HCT116 (cell line): ENCODE measurements at regions not wholly inside any gene's neighbourhood (a gene's known extent, or its start where the extent isn't known, plus 50 kb on each side); places are given as distances from the start of the nearest gene placed in this dataset.

Source experiments
- ATAC-seq: fragments of 200-7000 bp; cut with Tn5 transposase; 2 replicates; pipeline ENCODE4 v1.9.1; 2020; ENCODE audit warnings: mild to moderate bottlenecking, moderate library complexity
- BruUV-seq: library from RNA; stranded (reverse); fragments of 400-500 nt; replicated peaks from 2 replicates; lab custom pipeline; 2021; lab: Mats Ljungman, UMichigan
- CTCF ChIA-PET: fragments of 300-600 bp; sonication (Branson Sonifier 250); formaldehyde crosslinking; loops from one replicate; lab custom pipeline; 2021; ENCODE audit warnings: antibody characterized with exemption; lab: Charles Lee
- POLR2A ChIA-PET: fragments of 300-600, 350-600 bp; sonication (Branson Sonifier 250); formaldehyde crosslinking; loops from one replicate; lab custom pipeline; 2021; ENCODE audit warnings: antibody characterized with exemption; lab: Charles Lee
- RAD21 ChIA-PET, 2 experiments: fragments of 300-600 bp; sonication (Branson Sonifier 250); formaldehyde crosslinking; loops; one replicate each; lab custom pipeline; 2023; ENCODE audit warnings: low total read pairs in 2 of 2; ENCODE audit not compliant: uncharacterized antibody in 2 of 2, unreplicated experiment in 2 of 2, low non-redundant PET in 1 of 2; lab: Charles Lee
- DNase-seq: peaks from one replicate; pipeline ENCODE4 v3.0.0-alpha.2; 2010; ENCODE audit warnings: low read depth, low spot score
- H2AFZ ChIP-seq: fragments of 200-600 bp; shearing (Covaris generic), sonication (generic); 2 replicates; pipeline ENCODE4 v1.6.1; 2017; ENCODE audit warnings: low read depth, mixed run types, mixed read lengths, antibody characterized with exemption, low read length; ENCODE audit not compliant: poor library complexity, severe bottlenecking
- H3K27ac ChIP-seq: 2 replicates; pipeline ENCODE4 v1.5.1; 2012; ENCODE audit warnings: low read depth, low read length
- H3K27me3 ChIP-seq: fragments of 200-600 bp; sonication (generic); 2 replicates; pipeline ENCODE4 v1.6.1; 2016; ENCODE audit warnings: mixed run types, low read length, mixed read lengths; ENCODE audit not compliant: insufficient read depth
- H3K36me3 ChIP-seq, 2 experiments: fragments of 200-500 bp in 1 of 2; fragments of 200-600 bp in 1 of 2; sonication (Bioruptor generic) in 1 of 2; sonication (generic) in 1 of 2; 2 replicates each; pipeline versions ENCODE4 v1.5.1 to v1.6.1; 2014 to 2016; ENCODE audit warnings: low read length in 2 of 2, inconsistent platforms in 1 of 2, mixed read lengths in 1 of 2, mixed run types in 1 of 2; ENCODE audit not compliant: insufficient read depth in 2 of 2, control insufficient read depth in 1 of 2
- H3K4me1 ChIP-seq, 2 experiments: fragments of 200-600 bp in 1 of 2; sonication (generic) in 1 of 2; 2 replicates each; pipeline versions ENCODE4 v1.5.1 to v1.6.1; 2012 to 2017; ENCODE audit warnings: low read length in 2 of 2, inconsistent platforms in 1 of 2, mild to moderate bottlenecking in 1 of 2, mixed read lengths in 1 of 2, mixed run types in 1 of 2, moderate library complexity in 1 of 2; ENCODE audit not compliant: insufficient read depth in 2 of 2, control insufficient read depth in 1 of 2
- H3K4me2 ChIP-seq: fragments of 200-600 bp; sonication (generic); 2 replicates; pipeline ENCODE4 v1.6.1; 2017; ENCODE audit warnings: mixed run types, low read length, mixed read lengths
- H3K4me3 ChIP-seq, 2 experiments: fragments of 200-600 bp in 1 of 2; sonication (generic) in 1 of 2; replicated peaks in 1 of 2; 2 replicates each; pipeline ENCODE4 v1.5.1; 2011 to 2016; ENCODE audit warnings: low read length in 2 of 2, control low read depth in 1 of 2, low read depth in 1 of 2, mild to moderate bottlenecking in 1 of 2, mixed read lengths in 1 of 2, mixed run types in 1 of 2
- H3K79me2 ChIP-seq: fragments of 200-600 bp; sonication (generic); 2 replicates; pipeline ENCODE4 v1.6.1; 2017; ENCODE audit warnings: mild to moderate bottlenecking, mixed run types, low read length, moderate library complexity, mixed read lengths; ENCODE audit not compliant: insufficient read depth
- H3K9ac ChIP-seq: fragments of 200-600 bp; sonication (generic); 2 replicates; pipeline ENCODE4 v1.6.1; 2016; ENCODE audit warnings: low read length, mixed read lengths
- H3K9me2 ChIP-seq: fragments of 200-600 bp; sonication (generic), shearing (Covaris generic); 2 replicates; pipeline ENCODE4 v1.6.1; 2017; ENCODE audit warnings: mixed run types, mild to moderate bottlenecking, moderate library complexity; ENCODE audit not compliant: insufficient read depth
- H3K9me3 ChIP-seq, 2 experiments: fragments of 200-500 bp in 1 of 2; fragments of 200-600 bp in 1 of 2; sonication (Bioruptor generic) in 1 of 2; sonication (generic) in 1 of 2; 2 replicates each; pipeline ENCODE4 v1.6.1; 2014 to 2017; ENCODE audit warnings: low read length in 2 of 2, mixed read lengths in 2 of 2, inconsistent platforms in 1 of 2, low read depth in 1 of 2, mild to moderate bottlenecking in 1 of 2, mixed run types in 1 of 2, moderate library complexity in 1 of 2; ENCODE audit not compliant: control insufficient read depth in 1 of 2, insufficient read depth in 1 of 2
- H4K20me1 ChIP-seq: fragments of 200-600 bp; sonication (generic), shearing (Covaris generic); 2 replicates; pipeline ENCODE4 v1.6.1; 2017; ENCODE audit warnings: mixed run types, mild to moderate bottlenecking, moderate library complexity; ENCODE audit not compliant: insufficient read depth
- ATF3 ChIP-seq: IDR thresholded peaks from 2 replicates; pipeline ENCODE4 v1.6.1; 2012
- CEBPB ChIP-seq: IDR thresholded peaks from 2 replicates; pipeline ENCODE4 v1.6.1; 2012; ENCODE audit warnings: low read depth
- CTCF ChIP-seq, 3 experiments: fragments of 200-600 bp in 1 of 3; sonication (generic) in 1 of 3; IDR thresholded peaks in 2 of 3; conservative IDR thresholded peaks in 1 of 3; 2 replicates each; pipeline ENCODE4 v1.5.1; 2012 to 2017; ENCODE audit warnings: low read depth in 2 of 3, low read length in 2 of 3, antibody characterized with exemption in 1 of 3, borderline replicate concordance in 1 of 3, control low read depth in 1 of 3, mild to moderate bottlenecking in 1 of 3, mixed read lengths in 1 of 3, mixed run types in 1 of 3, moderate library complexity in 1 of 3; ENCODE audit not compliant: insufficient read depth in 1 of 3
- EZH2phosphoT487 ChIP-seq: fragments of 200-600 bp; IDR thresholded peaks from 2 replicates; pipeline ENCODE4 v1.6.1; 2018; ENCODE audit warnings: antibody characterized with exemption, borderline replicate concordance
- POLR2AphosphoS5 ChIP-seq: IDR thresholded peaks from 2 replicates; pipeline ENCODE4 v1.6.1; 2011; ENCODE audit warnings: mild to moderate bottlenecking, low read depth, low read length, moderate library complexity
- SIN3A ChIP-seq: IDR thresholded peaks from 2 replicates; pipeline ENCODE4 v1.6.1; 2012; ENCODE audit warnings: low read depth
- YY1 ChIP-seq: IDR thresholded peaks from 2 replicates; pipeline ENCODE4 v1.6.1; 2011; ENCODE audit warnings: low read length, low read depth, moderate library complexity, mild to moderate bottlenecking; ENCODE audit not compliant: insufficient replicate concordance; ENCODE audit errors: extremely low read depth
- intact Hi-C: fragments of 100-400 bp; cut with micrococcal nuclease; formaldehyde crosslinking; loops from 2 replicates; pipeline ENCODE4 v1.10.0; 2022

DNA sequence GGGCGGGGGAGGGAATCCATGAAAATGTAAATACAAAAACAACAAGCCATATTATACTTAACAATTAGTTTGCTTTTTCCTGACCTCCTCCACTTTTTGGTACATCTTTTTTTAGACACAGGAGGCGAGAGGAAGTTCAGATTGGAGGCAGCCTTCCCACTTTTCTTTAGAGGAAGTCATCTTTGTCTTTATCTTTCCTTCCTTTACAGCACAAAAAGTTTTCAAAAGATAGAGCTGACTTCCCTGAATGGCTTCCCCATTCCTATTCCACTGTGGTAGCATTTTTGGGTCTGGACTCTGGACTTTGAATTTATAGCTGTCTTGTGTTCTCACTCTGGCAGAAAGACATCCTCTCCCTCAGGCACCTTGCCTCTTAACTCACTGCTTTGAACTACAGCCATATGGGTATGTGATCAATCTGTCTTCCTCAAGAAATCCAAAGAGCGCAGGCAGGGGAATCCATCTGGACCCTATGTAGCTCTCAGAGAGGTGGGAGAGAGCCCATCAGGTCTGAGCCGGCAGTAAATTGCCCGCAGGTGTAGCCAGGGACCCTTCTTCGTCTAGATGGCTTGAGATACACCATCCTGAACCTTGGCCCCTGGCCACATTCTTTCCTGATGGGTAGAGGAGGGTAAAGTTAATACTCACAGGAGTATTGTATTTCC is 101.9 kb downstream of the AQP4 start:
- no peaks in the 10 kb centered on the region for H3K36me3 ChIP-seq
- ATAC-seq = no peak
- ChIA-PET CTCF (no interaction called here), RAD21 (no interaction called here), POLR2A (no interaction called here)
- peaks cover 9% of the 10 kb centered on the region; the same call in 1 of the 2 replicates for H3K27me3 ChIP-seq
- H3K4me1 ChIP-seq = no peaks in the 10 kb centered on the region
- no peaks in the 10 kb centered on the region for H3K79me2 ChIP-seq
- H3K9me3 ChIP-seq = no peaks in the 10 kb centered on the region
- no peaks in the 10 kb centered on the region for H3K9me2 ChIP-seq
- no TSS peak for BruUV-seq
- intact Hi-C loops = no loop called here
- no peak overlapping the region for H3K4me3 ChIP-seq
- no peak overlapping the region for H3K4me2 ChIP-seq
- TF ChIP-seq YY1 (no peak), EZH2phosphoT487 (no peak), SIN3A (no peak), CEBPB (no peak), POLR2AphosphoS5 (no peak), CTCF (IDR thresholded peaks at IDR 0.05 in 2 of 3, conservative IDR thresholded peaks at IDR 0.05 in 1 of 3; ENCODE audit: borderline replicate concordance in 1 of 3, insufficient read depth in 1 of 3, low read depth in 2 of 3, low read length in 2 of 3) (no peak), ATF3 (no peak)
- no peak overlapping the region for H2AFZ ChIP-seq
- H4K20me1 ChIP-seq = no peaks in the 10 kb centered on the region
- no peak overlapping the region for H3K9ac ChIP-seq
- no peak overlapping the region for H3K27ac ChIP-seq
- DNase-seq = no peak
